Right ventricle myocardium superior (tissue), 1 donor: ENCODE measurements at regions not wholly inside any gene's neighbourhood (a gene's known extent, or its start where the extent isn't known, plus 50 kb on each side); places are given as distances from the start of the nearest gene placed in this dataset.
"Not testable (repeated sequence)": the region's sequence is repeated elsewhere in the genome, so short reads cannot be mapped to it uniquely, and the experiment has no call there.

Experiments
- ATAC-seq: fragments of 200-7000 bp; cut with Tn5 transposase; one replicate; pipeline ENCODE4 v1.9.1; 2020; ENCODE audit warnings: mild to moderate bottlenecking; ENCODE audit not compliant: poor library complexity
- DNase-seq: peaks from one replicate; pipeline ENCODE4 v3.0.0-alpha.2; 2020
- intact Hi-C: fragments of 100-400 bp; cut with DNase I; formaldehyde crosslinking; loops from one replicate; pipeline ENCODE4 v1.11.2; 2022
- donor health status: DM: no; HTN: yes; CAD: no; lungs with severe emphysema.

DNA sequence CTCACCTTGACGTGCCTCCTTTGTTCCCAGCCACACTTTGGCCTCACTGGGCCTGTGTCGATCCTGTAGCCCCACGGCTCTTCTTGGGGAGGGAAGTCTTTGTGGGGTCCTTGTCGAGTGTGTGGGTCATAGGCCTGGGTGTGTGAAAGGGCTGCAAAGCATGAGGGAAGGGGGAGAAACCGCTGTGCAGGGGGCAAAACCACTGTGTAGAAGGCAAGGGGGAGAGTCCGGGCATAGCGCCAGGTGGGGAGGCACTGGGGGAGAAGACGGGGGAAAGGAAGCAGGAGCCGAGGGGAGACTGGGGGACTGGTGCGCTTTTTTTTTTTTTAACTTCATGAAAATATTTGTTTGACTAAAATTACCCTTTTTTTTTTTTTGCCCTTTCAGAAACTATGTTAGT is 65.1 kb upstream of the RASD2 start:
- intact Hi-C loops, result no loop called here
- ATAC-seq, result no peak
- DNase-seq, result no peak

DNA sequence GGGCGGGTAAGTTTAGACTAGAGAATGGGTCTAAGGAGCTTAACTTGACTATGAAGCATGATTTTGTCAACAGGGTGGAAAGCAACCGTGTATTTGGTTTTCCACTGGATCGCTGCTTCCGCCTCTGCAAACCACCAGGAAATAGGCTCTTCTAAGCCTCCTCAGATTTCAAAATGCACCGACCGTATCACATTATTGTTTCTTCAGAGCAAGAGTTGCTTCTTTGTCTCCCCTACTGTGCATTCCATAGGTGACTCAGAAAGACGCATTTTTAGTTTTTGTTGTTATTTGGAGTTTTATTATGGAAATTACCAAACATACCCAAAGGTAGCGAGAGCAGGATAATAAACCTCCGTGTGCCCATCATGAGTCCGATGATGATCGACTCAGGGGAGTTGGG is 64.3 kb upstream of the RASD2 start:
- intact Hi-C loops, result no loop called here
- DNase-seq (no peak), ATAC-seq (no peak)

DNA sequence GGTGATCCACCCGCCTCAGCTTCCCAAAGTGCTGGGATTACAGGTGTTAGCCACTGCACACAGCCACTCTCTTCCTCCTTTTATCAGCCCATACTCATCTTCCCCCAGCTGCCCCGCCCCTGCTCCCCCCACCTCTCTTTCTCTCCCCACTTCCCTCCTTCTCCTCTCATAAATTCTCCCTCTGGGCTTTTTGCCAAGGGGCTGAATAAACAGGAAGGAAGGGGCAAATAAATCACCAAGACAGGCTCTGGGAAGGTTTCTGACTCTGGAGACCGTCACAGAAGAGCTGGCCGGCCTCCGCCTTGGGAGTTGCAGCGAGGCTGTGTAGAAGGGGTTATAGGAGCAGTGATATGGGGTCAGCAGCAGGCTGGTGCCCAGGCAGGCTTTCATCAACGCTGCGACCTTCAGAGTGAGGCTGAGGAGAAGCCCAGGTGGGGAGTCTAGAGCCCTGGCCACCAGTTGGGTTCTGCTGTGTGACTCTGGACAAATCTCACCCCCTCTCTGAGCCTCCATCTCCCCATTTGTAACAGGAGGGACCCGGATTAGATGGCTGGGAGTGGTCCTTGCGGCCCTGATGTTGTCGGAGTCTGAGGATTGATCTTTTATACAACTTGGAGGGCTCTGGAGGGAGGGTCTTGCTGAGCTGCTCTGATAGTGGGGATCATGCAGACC is 62.6 kb upstream of the RASD2 start:
- DNase-seq, result peak; percentile 57

DNA sequence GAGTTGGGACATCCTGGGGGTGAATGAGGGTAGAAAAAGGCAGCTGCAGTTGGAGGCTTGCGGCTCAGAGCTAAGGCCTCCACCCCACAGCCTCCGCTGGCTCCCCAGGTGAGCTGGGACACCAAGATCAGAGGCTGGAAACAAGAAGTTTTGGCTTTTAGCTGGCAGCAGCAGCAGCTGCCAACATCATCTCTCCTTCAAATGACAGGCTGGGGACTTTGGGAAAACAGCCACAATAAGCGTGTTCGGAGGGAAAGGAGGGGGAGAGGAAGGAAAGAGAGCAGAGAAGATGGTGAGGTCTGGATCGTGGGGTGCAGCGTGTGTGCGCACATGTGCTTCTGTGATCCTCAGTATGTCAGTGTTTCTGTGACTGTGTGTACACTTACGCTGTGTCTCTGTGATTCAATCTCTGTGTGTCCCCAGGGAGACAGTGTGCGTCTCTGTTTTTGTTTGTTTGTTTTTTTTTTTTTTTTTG is 62.0 kb upstream of the RASD2 start:
- no peak for DNase-seq
- intact Hi-C loops, result no loop called here
- ATAC-seq, result no peak

More for the DNA sequence above, 62.6 kb upstream of the RASD2 start:
- intact Hi-C loops, result no loop called here
- ATAC-seq, result peak; percentile 62

DNA sequence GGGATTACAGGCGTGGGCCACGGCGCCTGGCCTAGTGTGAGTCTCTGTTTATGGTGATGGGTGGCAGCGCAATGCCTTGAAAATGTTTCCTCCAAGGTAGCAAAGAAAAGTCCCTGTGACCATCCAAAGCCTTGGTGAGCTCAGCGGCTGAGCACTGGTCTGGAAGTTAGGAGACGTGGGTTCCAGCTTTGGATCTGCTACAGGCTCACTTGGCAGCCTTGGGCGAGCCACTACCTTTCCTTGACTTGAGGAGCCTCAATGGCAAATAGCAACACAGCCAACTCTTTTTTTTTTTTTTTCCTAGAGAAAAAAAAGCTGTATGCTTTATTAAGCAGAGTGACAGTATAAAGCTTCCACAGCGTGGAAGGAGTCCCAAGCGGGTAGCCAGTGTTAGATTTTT is 61.3 kb upstream of the RASD2 start:
- intact Hi-C loops, result no loop called here
- no peak for ATAC-seq

DNA sequence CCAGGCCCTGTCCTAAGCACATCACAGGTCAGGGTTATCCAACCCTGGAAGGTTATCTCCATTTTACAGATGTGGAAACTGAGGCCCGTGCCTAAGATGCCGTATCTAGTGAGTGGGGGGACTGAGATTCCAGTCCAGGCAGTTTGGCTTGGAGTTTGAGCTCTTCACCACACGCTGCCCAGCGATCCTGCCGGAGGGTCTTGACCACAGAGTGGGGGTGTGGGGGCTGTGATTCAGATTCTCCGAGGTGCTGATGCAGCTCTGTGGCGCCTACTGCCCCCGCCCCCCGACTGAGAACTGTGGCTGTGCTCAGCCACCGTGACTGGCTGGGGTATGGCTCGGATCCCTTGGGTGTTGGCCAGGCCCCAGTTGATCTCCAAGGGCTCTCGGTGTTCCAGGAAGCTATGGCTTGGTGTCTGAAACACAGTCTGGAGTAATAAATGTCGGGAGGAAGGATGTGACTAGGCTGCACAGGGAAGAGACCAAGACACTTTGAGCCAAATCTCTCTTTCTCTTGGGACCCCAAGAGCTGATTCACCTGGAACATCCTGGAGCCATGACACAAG is 60.6 kb upstream of the RASD2 start:
- DNase-seq, result peak; percentile 57
- intact Hi-C loops, result loop anchor here (10.0 kb wide), 1 partner anchor 55 kb away; no protein-coding TSS in a partner anchor
- peak; percentile 62 for ATAC-seq

More for the DNA sequence above, 61.3 kb upstream of the RASD2 start:
- no peak for DNase-seq

DNA sequence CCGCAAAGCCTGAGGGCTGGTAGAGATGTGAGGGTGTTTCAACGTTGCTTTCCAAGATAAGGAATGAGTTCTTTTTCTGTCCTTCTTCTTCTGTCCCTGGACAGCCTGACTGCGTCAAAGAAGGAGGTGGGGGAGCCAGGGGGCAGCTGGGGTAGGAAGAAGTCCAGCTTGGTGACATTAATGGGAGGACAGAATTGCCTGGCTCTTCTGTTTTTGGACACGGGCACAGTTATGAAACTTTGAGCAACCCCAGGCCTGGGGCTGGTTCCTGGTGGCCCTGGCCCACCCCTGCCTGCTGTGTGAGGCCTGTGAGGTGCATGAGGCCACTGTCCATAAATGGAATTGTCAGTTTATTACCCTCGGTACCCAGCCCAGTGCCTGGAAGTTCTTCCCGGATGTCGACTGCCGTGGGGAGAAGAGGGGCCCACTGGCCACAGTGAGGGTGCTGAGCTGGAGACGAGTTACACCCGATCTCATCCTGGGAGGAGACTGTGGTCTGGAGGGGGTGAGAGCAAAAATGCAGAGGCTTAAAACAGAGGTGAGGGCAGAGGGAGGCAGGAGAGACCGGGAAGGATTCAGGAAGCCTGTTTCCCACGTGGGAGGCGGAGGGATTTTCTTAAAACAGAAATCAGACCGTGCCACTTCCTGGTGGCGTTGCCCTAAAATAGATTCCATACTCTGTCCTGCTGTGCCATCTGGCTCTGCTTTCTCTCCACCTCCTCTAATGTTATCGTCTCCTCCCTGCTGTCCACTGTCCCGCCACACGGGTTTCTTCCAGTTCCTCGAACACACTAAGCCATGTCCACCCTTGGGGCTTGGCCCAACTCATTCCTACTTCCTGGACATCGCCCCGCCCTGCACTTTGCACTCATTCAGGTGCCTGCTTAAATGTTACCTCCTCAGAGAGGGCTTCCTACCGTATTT is 59.7 kb upstream of the RASD2 start:
- ATAC-seq (peak; percentile 50), DNase-seq (no peak)
- intact Hi-C loops, result loop anchor here (10.0 kb wide), 1 partner anchor 54 kb away; no protein-coding TSS in a partner anchor

DNA sequence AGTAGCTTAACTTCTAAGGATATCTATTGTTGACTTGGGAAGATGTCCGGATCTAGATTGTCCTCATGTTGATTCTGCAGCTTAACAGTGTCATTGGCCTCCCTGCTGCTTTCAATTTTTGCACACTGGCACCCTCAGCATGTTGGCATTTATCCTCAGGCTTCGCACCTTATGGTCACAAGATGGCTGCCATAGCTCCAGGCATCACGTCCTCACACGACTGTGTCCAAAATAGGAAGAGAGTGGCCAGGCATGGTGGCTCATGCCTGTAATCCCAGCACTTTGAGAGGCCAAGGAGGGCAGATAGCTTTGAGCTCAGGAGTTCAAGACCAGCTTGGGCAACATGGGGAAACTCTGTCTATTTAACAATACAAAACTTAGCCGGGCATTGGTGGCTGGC is 58.3 kb upstream of the RASD2 start:
- intact Hi-C loops, result loop anchor here (10.0 kb wide), 1 partner anchor 52 kb away; no protein-coding TSS in a partner anchor
- ATAC-seq (no peak), DNase-seq (no peak)

DNA sequence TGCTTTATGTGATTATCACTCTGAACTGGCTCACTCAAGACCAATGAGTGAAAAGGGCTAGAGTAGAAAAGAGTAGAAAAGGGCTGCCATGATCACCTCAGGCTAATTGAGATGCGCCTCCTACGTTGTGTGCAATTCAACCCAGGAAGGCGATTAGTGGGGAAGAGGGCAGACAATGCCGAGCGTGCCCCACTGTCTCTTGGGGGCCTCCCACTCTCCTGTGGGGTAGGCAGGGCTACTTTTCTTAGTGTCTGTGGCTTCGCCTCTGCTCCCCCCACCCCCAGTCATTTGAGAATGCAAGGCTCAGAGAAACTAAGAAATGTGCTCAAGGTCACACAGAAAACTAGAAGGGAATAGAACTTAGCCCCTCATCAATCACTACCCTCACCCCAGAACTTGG is 57.7 kb upstream of the RASD2 start:
- no peak for ATAC-seq
- intact Hi-C loops, result loop anchor here (10.0 kb wide), 1 partner anchor 52 kb away; no protein-coding TSS in a partner anchor
- no peak for DNase-seq

DNA sequence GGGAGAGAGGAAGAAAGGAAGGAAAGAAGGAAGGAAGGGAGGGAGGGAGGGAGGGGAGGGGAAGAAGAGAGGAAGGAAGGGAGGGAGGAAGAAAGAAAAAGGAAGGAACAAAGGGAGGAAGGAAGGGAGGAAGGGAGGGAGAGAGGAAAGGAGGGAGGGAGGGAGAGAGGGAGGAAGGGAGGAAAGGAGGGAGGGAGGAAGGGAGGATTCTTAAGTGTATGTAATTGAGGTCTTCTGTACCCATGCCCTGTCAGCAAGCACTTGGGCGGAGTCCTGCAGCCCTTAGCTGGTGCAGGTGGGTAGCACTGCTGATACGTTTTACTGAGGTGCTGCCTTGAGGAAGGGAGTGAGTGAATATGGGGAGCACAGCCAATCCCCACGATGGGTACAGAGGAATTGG is 56.9 kb upstream of the RASD2 start:
- no peak for DNase-seq
- no peak for ATAC-seq
- intact Hi-C loops, result loop anchor here (10.0 kb wide), 1 partner anchor 51 kb away; no protein-coding TSS in a partner anchor

DNA sequence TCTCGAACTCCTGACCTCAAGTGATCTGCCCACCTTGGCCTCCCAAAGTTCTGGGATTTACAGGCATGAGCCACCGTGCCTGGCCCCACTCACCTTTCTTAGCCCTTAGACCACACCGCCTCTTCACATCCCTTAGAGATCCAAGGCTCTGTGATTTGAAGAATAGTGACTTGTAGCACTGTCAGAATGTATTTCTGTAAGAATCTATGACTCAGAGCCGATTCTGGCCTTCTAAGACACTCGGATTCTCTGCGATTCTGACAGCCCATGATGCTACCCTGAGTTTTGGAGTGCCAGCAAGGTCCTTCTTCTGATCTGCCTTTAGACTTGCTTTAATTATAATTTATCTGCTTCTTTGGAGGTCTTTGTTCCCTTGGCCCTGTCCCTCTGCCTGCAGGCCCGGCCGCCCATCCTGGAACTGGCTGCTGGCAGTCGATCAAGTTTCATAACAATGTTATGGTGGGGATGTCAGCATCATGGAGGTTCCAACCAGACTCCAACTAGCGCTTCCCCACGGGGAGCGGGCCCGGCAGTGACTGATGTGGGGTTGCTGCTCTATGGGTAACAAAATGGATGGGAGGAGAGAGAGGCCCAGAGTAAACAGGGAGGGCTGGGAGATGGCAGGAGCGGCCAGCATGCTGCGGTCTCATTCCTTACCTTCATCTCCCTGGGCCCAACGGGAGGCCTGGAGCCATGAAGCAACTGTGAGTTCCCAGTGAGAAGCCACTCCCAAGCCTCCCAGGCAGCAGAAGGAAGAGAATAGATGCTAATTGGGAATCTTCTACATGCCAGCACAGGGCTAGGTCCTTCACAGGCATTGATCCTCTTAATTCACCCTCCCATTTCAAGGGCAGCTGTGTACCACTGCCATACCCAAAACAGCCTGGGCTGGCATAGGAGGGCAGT is 55.7 kb upstream of the RASD2 start:
- ATAC-seq, result no peak
- DNase-seq, result no peak
- intact Hi-C loops, result loop anchor here (10.0 kb wide), 1 partner anchor 50 kb away; no protein-coding TSS in a partner anchor

DNA sequence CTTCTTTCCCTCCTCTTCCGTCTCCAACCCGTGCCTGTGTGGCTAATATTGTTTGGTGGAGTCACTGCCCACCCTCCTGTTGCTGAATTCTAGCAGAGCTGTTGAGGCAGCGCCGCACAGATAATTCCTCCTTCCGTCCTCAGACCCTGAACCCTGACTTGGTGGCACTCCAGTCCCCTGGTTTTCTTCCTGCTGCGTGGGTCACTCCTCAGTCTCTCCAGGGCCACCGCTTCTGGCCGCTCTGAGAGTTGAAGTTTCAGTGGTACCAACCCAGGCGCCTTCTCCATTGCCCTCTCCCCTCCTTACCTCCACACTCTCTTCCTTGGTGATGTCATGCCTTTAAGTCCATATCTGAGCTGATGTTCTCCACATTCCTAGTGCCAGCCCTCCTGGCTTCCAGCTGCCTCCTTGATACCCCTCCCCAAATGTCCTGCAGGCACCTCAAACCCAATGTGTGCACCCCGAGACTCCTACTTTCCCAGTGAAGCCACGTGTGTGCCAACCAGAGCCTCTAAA is 54.5 kb upstream of the RASD2 start:
- intact Hi-C loops, result loop anchor here (10.0 kb wide), 1 partner anchor 49 kb away; no protein-coding TSS in a partner anchor
- ATAC-seq (no peak), DNase-seq (no peak)

DNA sequence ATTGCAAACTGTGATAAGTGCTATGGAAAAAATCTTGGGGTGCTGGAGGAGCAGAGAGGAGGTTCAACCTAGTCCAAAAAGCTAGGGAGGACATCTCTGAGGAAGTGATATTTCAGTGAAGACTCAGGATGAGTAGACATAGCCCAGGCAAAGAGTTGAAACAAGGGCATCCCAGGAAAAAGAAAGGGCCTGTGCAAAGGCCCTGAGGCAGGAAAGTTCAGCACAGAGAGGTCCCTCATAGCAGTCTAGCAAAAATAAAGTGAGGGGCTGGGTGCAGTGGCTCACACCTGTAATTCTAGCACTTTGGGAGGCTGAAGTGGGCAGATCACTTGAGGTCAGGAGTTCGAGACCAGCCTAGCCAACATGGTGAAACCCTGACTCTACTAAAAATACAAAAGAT is 53.0 kb upstream of the RASD2 start:
- DNase-seq, ATAC-seq: not testable (repeated sequence)
- intact Hi-C loops, result loop anchor here (10.0 kb wide), 1 partner anchor 47 kb away; no protein-coding TSS in a partner anchor

DNA sequence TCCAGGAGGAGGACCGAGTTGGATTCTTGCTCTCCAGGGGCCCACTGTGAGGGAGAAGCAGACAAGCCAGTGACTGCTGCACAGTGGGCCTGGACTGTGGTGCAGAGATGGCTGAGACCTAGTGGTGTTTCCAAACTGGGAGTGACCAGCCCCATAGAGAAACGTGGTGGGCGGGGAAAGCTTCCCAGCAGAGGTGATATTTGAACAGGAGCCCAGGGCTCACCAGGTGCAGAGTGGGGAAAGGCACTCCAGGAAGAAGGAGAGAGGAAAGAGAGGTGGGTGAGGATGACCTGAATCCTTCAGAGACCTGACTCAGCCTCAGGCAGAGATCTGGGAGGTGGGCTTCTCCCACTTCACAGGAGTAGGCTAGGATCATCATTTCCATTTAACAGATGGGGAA is 52.1 kb upstream of the RASD2 start:
- ATAC-seq (no peak), DNase-seq (no peak)
- intact Hi-C loops, result loop anchor here (10.0 kb wide), 1 partner anchor 46 kb away; no protein-coding TSS in a partner anchor

DNA sequence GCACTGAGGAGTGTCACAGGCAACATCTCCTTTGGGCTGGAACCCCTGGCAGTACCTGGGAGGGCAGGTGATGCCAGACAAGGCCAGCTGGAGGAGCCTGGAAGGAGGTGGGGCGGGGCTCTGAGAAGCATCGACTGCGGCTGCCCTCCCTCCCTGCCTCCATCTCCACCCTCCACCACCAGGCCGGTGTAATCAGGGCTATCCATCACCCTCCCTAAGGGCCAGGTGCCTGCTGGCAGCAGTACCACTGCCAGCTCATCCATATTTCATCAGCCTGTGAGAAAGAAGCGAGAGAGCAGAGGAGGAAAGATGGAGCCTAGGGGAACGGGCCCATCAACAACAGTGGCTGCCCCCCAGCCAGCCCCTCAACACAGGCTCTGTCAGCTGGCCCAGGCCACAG is 51.4 kb upstream of the RASD2 start:
- DNase-seq (no peak), ATAC-seq (no peak)
- intact Hi-C loops, result loop anchor here (10.0 kb wide), 1 partner anchor 46 kb away; no protein-coding TSS in a partner anchor
